HepG2 (cell line): ENCODE measurements at regions not wholly inside any gene's neighbourhood (a gene's known extent, or its start where the extent isn't known, plus 50 kb on each side); places are given as distances from the start of the nearest gene placed in this dataset.
"Not testable (repeated sequence)": the region's sequence is repeated elsewhere in the genome, so short reads cannot be mapped to it uniquely, and the experiment has no call there.

ENCODE experiments used
- ATAC-seq: fragments of 200-7000 bp; cut with Tn5 transposase; 3 replicates; pipeline ENCODE4 v1.9.1; 2020; ENCODE audit warnings: mild to moderate bottlenecking, moderate library complexity
- BruUV-seq: library from RNA; stranded (reverse); fragments of 400-500 nt; replicated peaks from 2 replicates; lab custom pipeline; 2021; lab: Mats Ljungman, UMichigan
- CTCF ChIA-PET: fragments of 300-600 bp; formaldehyde crosslinking; extraction: SDS; loops from one replicate; lab custom pipeline; 2021; ENCODE audit warnings: low total read pairs, inconsistent platforms, low intra/inter-chr PET ratio; lab: Yijun Ruan, JAX
- POLR2A ChIA-PET: fragments of 350-600 bp; sonication (Branson Sonifier 250); formaldehyde crosslinking; loops from one replicate; lab custom pipeline; 2020; ENCODE audit warnings: antibody characterized with exemption, inconsistent platforms; lab: Yijun Ruan, JAX
- DNase-seq: peaks from one replicate; pipeline ENCODE4 v3.0.0-alpha.2; 2015; ENCODE audit warnings: low spot score
- FAIRE-seq: peaks from 3 replicates; lab custom pipeline; 2011; peaks lifted over from hg19 to GRCh38; lab: Jason Lieb, UNC
- H2AFZ ChIP-seq: one replicate; pipeline ENCODE4 v1.6.1; 2011; ENCODE audit warnings: low read length, inconsistent platforms
- H3K27ac ChIP-seq: fragments of 300-600 bp; 3 replicates; pipeline ENCODE4 v1.8.0; 2011; ENCODE audit warnings: mixed run types, mild to moderate bottlenecking, mixed read lengths, low read length, inconsistent platforms; ENCODE audit not compliant: insufficient read depth; ENCODE audit errors: extremely low read length
- H3K27me3 ChIP-seq, 2 experiments: fragments of 200-600 bp in 1 of 2; 2 replicates in 1 of 2; 3 replicates in 1 of 2; pipeline versions ENCODE4 v1.6.0 to v1.8.0; 2011; ENCODE audit warnings: low read length in 2 of 2, mild to moderate bottlenecking in 2 of 2, moderate library complexity in 2 of 2, inconsistent platforms in 1 of 2; ENCODE audit not compliant: insufficient read depth in 2 of 2, control insufficient read depth in 1 of 2
- H3K36me3 ChIP-seq, 2 experiments: fragments of 200-600 bp in 1 of 2; replicated peaks in 1 of 2; 2 replicates in 1 of 2; 3 replicates in 1 of 2; pipeline versions ENCODE4 v1.5.1 to v1.8.0; 2011; ENCODE audit warnings: low read length in 2 of 2, inconsistent platforms in 1 of 2; ENCODE audit not compliant: insufficient read depth in 2 of 2, control insufficient read depth in 1 of 2
- H3K4me1 ChIP-seq: 2 replicates; pipeline ENCODE4 v1.5.1; 2012; ENCODE audit warnings: low read length, inconsistent platforms; ENCODE audit not compliant: insufficient read depth
- H3K4me2 ChIP-seq: 2 replicates; pipeline ENCODE4 v1.6.0; 2011; ENCODE audit warnings: low read depth, low read length, inconsistent platforms
- H3K4me3 ChIP-seq, 3 experiments: fragments of 200-600 bp in 1 of 3; sonication (generic), shearing (Covaris generic) in 1 of 3; replicated peaks in 1 of 3; 2 replicates each; pipeline ENCODE4 v1.5.1; 2011 to 2016; ENCODE audit warnings: low read length in 3 of 3, inconsistent platforms in 2 of 3, low read depth in 2 of 3, mild to moderate bottlenecking in 2 of 3, control low read depth in 1 of 3, mixed read lengths in 1 of 3; ENCODE audit not compliant: insufficient read depth in 1 of 3
- H3K79me2 ChIP-seq: one replicate; pipeline ENCODE4 v1.6.1; 2011; ENCODE audit warnings: low read length, inconsistent platforms; ENCODE audit not compliant: insufficient read depth
- H3K9ac ChIP-seq: 2 replicates; pipeline ENCODE4 v1.6.0; 2011; ENCODE audit warnings: mild to moderate bottlenecking, low read depth, low read length, inconsistent platforms; ENCODE audit not compliant: insufficient read depth
- H3K9me3 ChIP-seq: 2 replicates; pipeline ENCODE4 v1.5.1; 2012; ENCODE audit warnings: mild to moderate bottlenecking, low read length
- H4K20me1 ChIP-seq: 2 replicates; pipeline ENCODE4 v1.6.0; 2011; ENCODE audit warnings: inconsistent platforms, mild to moderate bottlenecking, low read length, moderate library complexity; ENCODE audit not compliant: insufficient read depth
- CEBPB ChIP-seq: IDR thresholded peaks from 2 replicates; pipeline ENCODE4 v1.6.1; 2011; ENCODE audit warnings: low read depth, low read length, improper control_type of control experiment, borderline replicate concordance
- KLF15 ChIP-seq: sonication (generic); formaldehyde crosslinking; IDR thresholded peaks from 2 replicates; pipeline ENCODE4 v1.8.1; 2023; ENCODE audit warnings: borderline replicate concordance, mild to moderate bottlenecking, inconsistent platforms, missing genetic modification reagents, mixed read lengths
- SCMH1 ChIP-seq: sonication (generic); formaldehyde crosslinking; IDR thresholded peaks from 2 replicates; pipeline ENCODE4 v1.9.0; 2021; ENCODE audit warnings: missing genetic modification reagents, mild to moderate bottlenecking, borderline replicate concordance
- TCF12 ChIP-seq, 2 experiments: fragments of 450-650 bp in 1 of 2; sonication (generic) in 1 of 2; formaldehyde crosslinking in 1 of 2; IDR thresholded peaks; 2 replicates each; pipeline versions ENCODE4 v1.6.1 to v1.8.0; 2017 to 2022; ENCODE audit warnings: antibody characterized with exemption in 1 of 2, mild to moderate bottlenecking in 1 of 2, missing genetic modification reagents in 1 of 2, moderate library complexity in 1 of 2
- TSC22D2 ChIP-seq: sonication (generic); formaldehyde crosslinking; IDR thresholded peaks from 2 replicates; pipeline ENCODE4 v1.5.1; 2020; ENCODE audit warnings: missing genetic modification reagents, mild to moderate bottlenecking, borderline replicate concordance
- UBTF ChIP-seq: sonication (generic); formaldehyde crosslinking; IDR thresholded peaks from 2 replicates; pipeline ENCODE4 v1.4.0; 2020; ENCODE audit warnings: mild to moderate bottlenecking, missing genetic modification reagents
- ZNF24 ChIP-seq: fragments of 450-650 bp; IDR thresholded peaks from 2 replicates; pipeline ENCODE4 v1.6.1; 2017; ENCODE audit warnings: antibody characterized with exemption, mild to moderate bottlenecking
- WGBS: methylation state at CpG from one replicate; pipeline ENCODE4 v1.1.6; 2017; ENCODE audit warnings: low lambda C conversion rate; 5-methylcytosine and 5-hydroxymethylcytosine counted together
- in situ Hi-C: cut with HindIII; loops from 2 replicates; pipeline ENCODE4 v1.10.0; 2017; ENCODE audit warnings: low pct_unique_long_range_greater_than_20kb; ENCODE audit not compliant: extremely low pct_ligation_motif_present
- intact Hi-C: fragments of 100-400 bp; cut with micrococcal nuclease; formaldehyde crosslinking; loops from one replicate; pipeline ENCODE4 v1.10.0; 2022; ENCODE audit not compliant: unreplicated experiment

- H3K36me3 ChIP-seq = no peaks in the 10 kb centered on the region
- no peak overlapping the region for H3K27ac ChIP-seq
- no peaks in the 10 kb centered on the region for H3K4me1 ChIP-seq
- H3K9me3 ChIP-seq = no peaks in the 10 kb centered on the region
- POLR2A ChIA-PET = no interaction called here
- no peak for ATAC-seq
- no peak overlapping the region for H3K4me2 ChIP-seq
- H2AFZ ChIP-seq = no peak overlapping the region
- TF ChIP-seq SCMH1 (CRISPR knock-in tag) (no peak), ZNF24 (no peak), TCF12 (IDR thresholded peaks at IDR 0.05) (no peak), TCF12 (CRISPR knock-in tag; IDR thresholded peaks at IDR 0.05) (no peak), KLF15 (CRISPR knock-in tag) (no peak), UBTF (CRISPR knock-in tag) (no peak), TSC22D2 (no peak), CEBPB (peak; percentile 26; the same call in 1 of the 2 replicates)
- WGBS = 9% methylated on average over 4 of the region's 4 CpGs
- intact Hi-C loops = no loop called here
- no peak for FAIRE-seq
- no peak for DNase-seq
- H3K9ac ChIP-seq = no peak overlapping the region
- no TSS peak for BruUV-seq
- H4K20me1 ChIP-seq = no peaks in the 10 kb centered on the region
- no peaks in the 10 kb centered on the region for H3K79me2 ChIP-seq
- H3K27me3 ChIP-seq = no peaks in the 10 kb centered on the region
- in situ Hi-C loops = no loop called here
- no peak overlapping the region for H3K4me3 ChIP-seq
- CTCF ChIA-PET = no interaction called here
Observed at GRCh38 chr10:60524541-60524940, 134.9 kb upstream of the ANK3 start.

GRCh38 chr10:60523371-60523770, 133.7 kb upstream of the ANK3 start:
- in situ Hi-C loops, H3K27ac ChIP-seq: not testable (repeated sequence)

More at GRCh38 chr10:60523371-60523770, 133.7 kb upstream of the ANK3 start:
- H3K4me1 ChIP-seq, ATAC-seq, H3K79me2 ChIP-seq, FAIRE-seq, BruUV-seq, H3K4me3 ChIP-seq, H3K9ac ChIP-seq, H2AFZ ChIP-seq, POLR2A ChIA-PET, H3K36me3 ChIP-seq, CTCF ChIA-PET, H4K20me1 ChIP-seq, H3K9me3 ChIP-seq, DNase-seq, H3K4me2 ChIP-seq, H3K27me3 ChIP-seq, intact Hi-C loops: not testable (repeated sequence)
- WGBS = 30% methylated on average over 4 of the region's 4 CpGs
